ENCODE measurements at regions not wholly inside any gene's neighbourhood (a gene's known extent, or its start where the extent isn't known, plus 50 kb on each side); places are given as distances from the start of the nearest gene placed in this dataset.

- TF ChIP-seq CTCF (IDR thresholded peaks at IDR 0.05) = no peak
- no peak for TF ChIP-seq POLR2AphosphoS5 (IDR thresholded peaks at IDR 0.05)
Observed at GRCh38 chr4:111398906-111399330, 746.3 kb upstream of the FAM241A start.
